Esophagus mucosa (tissue), 1 donor: ENCODE measurements at regions not wholly inside any gene's neighbourhood (a gene's known extent, or its start where the extent isn't known, plus 50 kb on each side); places are given as distances from the start of the nearest gene placed in this dataset.

Source experiments
- ATAC-seq: fragments of 200-7000 bp; cut with Tn5 transposase; one replicate; pipeline ENCODE4 v1.9.1; 2020
- donor health status: DM: yes; HTN: yes; CAD: no.

DNA sequence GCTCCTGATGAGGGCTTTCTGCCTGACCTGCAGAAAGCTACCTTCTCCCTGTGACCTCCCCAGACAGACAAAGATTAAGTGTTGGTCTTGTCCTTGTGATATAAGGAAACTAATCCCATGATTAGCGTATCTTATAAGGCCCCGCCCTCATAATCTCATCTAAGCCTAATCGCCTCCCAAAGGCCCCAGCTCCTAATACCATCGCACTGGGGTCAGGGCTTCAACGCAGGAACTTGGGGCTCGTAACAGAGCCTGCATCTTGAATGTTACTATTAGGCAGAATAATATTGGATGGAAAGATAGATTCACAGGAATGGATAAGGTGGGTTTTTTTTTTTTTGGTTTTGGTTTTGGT is 78.9 kb downstream of the C16orf95 start:
- ATAC-seq, result no peak

GRCh38 chr16:87239545-87239944 is 77.6 kb downstream of the C16orf95 start:
- ATAC-seq, result no peak

GRCh38 chr16:87240211-87241136 is 76.7 kb downstream of the C16orf95 start:
- peak; percentile 46 for ATAC-seq

DNA sequence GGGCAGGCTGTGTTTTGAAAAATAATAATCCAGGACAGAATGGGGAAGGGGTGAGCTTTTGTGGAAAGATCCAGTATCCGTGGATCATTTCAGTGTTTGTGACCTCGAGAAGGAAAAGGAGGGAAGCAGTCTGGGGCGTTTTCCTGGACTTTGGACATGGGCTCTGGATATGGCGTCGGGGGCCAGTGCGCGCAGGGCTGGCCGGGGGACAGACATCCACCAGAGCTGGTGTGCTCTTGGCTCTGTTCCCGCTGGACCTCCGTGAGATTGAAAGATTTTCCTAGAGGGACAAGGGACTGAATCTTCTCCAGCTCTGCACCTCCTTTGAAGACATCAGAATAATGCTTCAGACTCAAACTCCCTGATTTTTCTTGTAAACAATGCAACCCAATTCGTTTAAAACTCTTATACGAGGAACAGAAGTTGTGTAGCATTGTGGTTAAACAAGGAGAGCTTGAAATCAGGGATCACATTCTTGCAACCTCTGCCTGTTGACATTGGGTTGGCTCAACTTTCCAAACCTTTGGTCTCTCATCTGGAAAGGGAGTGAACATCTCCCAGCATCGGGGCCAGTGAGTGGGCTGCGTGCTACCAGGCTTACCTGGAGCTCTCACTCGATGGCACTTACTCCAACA is 75.9 kb downstream of the C16orf95 start:
- no peak for ATAC-seq

DNA sequence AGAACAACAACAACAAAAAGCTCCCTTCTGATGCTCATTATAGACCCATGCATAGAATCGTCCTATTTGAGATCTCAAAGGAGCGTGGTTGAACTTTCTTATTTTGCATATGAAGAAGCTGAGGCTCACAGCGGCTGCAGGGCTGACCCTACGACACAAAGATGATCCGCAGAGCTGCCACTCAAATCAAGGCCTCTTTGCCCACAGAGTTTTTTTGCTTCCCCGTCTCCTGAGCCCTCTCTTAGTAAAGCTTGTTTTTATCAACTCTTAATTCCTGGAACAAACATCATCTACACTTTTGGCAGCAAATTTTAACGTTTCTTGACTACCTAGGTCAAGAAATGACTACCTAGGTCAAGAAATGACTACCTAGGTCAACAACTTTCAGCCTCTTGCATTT is 73.7 kb downstream of the C16orf95 start:
- ATAC-seq, result no peak

GRCh38 chr16:87244636-87245197 is 72.5 kb downstream of the C16orf95 start:
- ATAC-seq, result no peak

DNA sequence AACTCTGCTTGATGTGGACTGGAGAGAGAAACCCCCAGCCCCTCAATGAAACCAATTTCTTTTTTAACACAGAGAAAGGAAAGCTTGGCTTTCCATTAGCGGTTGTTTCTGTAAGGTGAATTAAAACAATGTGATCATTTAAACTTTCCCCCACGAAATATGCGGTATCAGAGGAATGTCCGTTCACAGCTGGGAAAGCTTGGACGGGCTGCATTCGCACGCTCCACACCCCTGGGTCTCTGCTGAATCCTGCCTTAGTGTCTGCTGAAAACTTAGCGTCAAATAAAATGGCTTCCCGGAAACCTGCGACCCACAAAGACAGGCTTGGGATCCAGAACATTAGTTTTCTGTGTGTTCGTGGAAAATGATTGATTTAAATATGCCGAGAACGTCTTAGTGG is 71.7 kb downstream of the C16orf95 start:
- ATAC-seq, result no peak

DNA sequence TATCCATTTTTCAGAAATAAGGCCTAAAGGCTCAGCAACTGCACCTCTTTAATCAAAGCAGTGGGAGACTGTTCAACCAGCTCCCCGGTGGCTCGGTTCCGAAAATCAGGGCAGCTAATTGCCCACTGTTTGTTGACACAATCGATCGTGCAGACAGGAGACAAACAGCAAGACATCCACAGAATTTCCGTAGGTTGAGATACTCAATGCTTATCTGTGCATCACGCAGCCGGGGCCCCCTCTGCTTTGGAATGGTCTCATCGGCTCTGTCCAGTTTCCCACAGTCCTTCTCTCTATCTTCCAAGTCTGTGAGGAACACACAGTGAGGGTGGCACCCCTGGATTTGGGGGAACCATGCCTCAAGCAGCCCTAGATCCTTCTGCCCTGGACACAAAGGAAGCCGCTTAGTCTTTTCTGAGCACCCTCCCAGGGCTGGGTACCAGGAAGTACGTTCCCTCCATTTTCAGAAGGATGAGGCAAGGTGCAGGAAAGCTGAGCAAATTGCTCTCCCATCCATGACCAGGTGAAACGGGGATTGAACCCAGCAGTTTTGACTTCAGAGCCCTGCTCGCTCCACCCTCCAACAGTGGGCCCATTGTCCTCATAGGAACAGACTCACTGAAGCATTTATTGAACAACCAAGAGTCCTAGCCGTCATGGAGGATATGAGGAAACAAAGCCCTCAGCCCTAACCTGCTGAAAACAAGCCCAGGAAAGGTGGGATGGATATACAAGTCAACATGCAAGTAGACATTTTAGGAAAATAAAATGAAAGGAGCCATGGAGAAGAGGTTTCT is 70.7 kb downstream of the C16orf95 start:
- no peak for ATAC-seq

GRCh38 chr16:87248714-87249113 is 68.5 kb downstream of the C16orf95 start:
- ATAC-seq, result no peak

DNA sequence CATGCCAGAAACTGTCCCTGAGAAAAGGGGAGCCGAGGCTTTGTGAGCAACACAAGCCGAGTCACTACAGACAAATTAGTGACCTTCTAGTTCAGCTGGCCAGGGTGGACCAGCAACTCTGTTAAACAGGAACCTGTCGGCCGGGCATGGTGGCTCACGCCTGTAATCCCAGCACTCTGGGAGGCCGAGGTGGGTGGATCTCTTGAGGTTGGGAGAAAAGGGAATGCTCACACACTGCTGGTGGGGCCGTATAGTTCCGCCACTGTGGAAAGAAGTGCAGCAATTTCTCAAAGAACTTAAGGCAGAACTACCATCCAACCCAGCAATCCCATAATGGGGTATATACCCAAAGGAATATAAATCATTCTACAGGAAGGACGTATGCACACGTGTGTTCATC is 67.8 kb downstream of the C16orf95 start:
- no peak for ATAC-seq

- ATAC-seq, result no peak
These were observed 66.7 kb downstream of the C16orf95 start for GRCh38 chr16:87250431-87250960.

DNA sequence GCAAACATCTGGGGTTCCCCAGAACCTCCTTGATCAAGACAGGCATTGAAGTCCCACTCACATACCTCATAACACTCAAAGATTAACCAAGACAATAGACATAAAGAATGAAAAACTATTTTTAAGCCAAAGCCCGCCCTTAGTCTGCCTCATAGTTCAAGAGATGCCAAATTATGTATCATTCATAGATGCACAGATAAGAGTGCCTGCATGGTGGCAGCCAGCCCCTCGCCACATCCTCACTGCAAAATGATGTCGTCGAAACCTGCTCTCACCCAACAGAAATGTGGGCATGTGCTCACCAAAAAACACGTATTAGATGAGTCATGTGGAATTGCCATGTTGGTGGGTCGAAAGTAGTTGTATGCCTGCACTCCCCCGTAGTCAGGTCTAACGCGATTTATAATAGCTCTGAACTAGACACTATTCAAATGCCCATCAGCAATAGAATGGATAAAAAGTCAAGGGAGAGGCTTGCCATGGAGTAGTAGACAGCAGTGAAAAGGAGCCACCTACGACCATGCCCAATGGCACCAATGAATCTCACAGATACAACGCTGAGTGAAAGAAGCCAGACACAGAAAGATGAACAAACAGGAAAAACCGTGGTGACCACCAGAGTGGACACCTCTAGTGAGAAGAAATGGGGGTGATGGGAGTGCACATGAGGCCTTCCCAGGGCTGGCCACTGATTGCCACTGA is 64.8 kb downstream of the C16orf95 start:
- no peak for ATAC-seq
